Left kidney (tissue), 1 donor: ENCODE measurements at regions not wholly inside any gene's neighbourhood (a gene's known extent, or its start where the extent isn't known, plus 50 kb on each side); places are given as distances from the start of the nearest gene placed in this dataset.
A peak's percentile ranks its signal among the peaks of the same experiment; 100 is the strongest.

Experiments used
- DNase-seq: peaks from one replicate; pipeline ENCODE4 v3.0.0-alpha.2; 2013

GRCh38 chr17:77684803-77685798, 273.4 kb upstream of the TNRC6C start:
- DNase-seq = no peak

DNA sequence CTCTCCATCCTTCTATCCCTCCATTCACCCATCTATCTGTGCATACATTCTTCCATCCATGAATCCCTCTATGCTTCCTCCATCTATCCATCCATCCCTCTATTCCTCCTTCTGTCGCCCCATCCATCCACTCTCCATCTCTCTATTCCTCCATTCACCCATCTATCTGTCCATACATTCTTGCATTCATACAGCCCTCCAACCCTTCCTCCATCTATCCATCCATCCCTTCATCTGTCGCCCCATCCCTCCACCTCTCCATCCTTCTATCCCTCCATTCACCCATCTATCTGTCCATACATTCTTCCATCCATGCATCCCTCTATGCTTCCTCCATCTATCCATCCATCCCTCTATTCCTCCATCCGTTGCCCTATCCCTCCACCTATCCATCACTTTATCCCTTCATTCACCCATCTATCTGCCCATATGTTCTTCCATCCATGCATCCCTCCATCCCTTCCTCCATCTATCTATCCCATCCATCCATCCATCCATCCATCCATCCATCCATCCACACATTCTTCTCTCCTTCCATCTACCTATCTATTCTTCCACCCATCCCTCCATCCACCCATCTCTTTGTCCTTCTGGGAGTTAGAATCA, 272.5 kb upstream of the TNRC6C start:
- no peak for DNase-seq

DNA sequence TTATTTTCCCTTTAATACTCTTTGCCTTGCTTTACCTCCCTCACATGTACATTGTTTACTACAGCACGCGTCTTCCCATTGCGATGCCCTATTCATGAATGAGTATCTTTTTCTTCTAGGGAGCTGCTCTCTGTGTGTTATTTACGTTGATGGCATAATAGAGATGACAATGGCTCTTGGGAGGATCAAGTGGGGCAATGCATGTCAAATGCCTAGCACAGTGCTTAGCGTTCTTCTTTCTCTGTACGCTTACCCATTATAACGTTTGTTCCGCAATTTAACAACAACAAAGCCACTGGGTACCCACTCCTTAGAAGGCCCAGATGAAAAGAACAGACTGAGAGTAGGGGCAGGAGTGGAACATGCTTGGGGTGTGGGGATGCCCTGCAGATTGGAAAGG, 271.6 kb upstream of the TNRC6C start:
- DNase-seq = no peak

- no peak for DNase-seq
These were observed 271.1 kb upstream of the TNRC6C start for GRCh38 chr17:77687417-77687816.

DNA sequence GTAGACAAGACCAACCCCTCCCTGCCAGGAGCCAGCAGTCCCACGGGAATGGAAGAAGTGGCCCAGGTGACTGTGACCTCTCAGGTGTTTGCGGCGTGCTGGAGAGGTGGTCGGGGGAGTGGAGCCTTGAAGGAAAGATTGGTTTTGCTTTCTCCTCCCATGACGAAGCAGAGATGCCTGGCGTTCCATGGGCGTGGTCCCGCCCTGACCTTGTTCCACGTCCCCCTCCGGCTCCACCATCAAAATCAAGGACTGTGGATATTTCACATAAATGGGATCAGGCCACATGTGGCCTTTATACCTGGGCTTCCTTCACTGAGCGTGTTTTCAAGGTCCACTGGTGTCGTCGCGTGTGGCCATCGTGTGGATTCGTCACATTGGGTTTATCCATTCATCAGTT, 270.6 kb upstream of the TNRC6C start:
- DNase-seq = no peak

DNA sequence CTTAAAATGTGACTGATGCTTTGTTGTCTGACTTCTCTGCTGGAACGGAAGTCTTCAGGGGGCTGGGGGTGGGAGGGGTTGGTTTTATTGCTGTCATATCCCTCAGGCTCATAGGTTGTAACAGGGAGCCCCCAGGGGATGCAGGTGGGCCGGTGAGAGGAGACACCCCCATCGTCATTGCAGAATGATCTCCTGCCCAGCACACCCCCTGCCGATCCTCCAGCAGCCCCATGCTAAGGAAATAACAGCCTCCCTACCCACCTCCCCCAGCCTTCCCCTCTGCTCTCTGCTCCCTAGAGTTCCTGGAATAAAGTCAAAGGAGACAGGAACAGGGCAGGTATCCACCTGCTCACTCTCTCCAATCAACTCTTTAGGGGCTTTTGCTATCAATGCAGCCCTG, 270.1 kb upstream of the TNRC6C start:
- DNase-seq = no peak

DNA sequence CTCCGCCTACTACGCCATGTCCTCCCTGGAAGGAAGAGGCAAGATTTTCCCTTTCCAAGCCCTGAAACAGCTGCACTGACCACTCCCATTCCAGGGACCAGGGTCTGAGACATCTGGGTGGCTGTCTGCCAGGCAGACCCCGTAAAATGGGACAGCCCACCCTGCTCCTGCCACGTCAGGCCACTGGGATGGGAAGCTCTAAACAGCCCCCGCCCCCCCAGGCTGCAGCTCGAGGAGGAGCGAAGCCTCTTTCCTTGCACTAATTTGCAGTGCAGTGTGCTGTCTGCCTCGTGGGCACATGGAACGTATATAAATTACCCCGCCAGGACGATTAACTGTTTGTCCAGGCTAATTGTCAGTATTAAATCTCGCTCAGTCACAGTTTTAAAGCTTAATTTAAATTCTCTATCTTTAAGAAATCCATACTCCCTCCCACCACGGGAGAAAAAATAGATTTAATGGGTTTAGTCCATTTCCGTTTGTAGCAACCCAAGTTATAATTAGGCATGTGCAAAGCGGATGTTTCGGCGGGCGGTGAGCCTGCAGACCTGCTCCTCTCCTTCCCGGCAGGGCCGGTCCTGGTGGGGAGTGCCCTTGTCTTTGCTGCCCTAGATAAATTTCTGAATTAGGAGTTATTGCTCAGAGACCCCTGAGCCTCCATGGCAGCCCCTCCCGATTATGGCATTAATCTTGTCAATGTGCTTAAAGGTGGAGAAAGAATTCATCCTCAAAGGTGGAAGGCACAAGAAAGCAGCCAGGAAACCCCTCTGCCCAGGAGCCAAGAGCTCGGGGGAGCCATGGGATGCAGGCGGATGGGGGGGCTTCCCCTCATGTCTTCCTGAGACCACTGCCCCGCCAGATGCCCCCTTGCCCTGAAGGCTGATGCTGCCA, 268.0 kb upstream of the TNRC6C start:
- DNase-seq = peak; percentile 42

- DNase-seq = no peak
These were observed 267.1 kb upstream of the TNRC6C start for GRCh38 chr17:77691216-77692085.

GRCh38 chr17:77692571-77693161, 265.8 kb upstream of the TNRC6C start:
- DNase-seq = no peak

DNA sequence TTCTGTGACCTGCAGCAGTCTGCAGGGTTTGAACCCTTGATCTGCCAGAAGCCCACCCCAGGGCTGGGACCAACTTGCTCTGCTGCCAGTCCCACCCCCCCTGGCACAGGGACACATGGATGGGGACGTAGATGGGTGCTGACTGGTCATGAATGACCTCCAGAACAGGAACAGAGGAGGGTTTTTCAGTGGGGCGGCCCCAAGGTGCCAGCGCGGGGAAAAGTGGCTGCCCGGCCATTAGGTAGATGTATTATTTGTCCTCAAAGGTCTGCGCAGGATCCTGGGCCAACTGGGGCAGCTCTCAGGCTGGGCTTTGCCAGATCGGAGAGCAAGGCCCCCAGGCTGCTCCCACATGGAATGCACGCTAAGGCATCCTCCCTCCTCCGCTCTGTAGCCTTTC, 265.2 kb upstream of the TNRC6C start:
- no peak for DNase-seq

GRCh38 chr17:77693776-77694175, 264.7 kb upstream of the TNRC6C start:
- no peak for DNase-seq

DNA sequence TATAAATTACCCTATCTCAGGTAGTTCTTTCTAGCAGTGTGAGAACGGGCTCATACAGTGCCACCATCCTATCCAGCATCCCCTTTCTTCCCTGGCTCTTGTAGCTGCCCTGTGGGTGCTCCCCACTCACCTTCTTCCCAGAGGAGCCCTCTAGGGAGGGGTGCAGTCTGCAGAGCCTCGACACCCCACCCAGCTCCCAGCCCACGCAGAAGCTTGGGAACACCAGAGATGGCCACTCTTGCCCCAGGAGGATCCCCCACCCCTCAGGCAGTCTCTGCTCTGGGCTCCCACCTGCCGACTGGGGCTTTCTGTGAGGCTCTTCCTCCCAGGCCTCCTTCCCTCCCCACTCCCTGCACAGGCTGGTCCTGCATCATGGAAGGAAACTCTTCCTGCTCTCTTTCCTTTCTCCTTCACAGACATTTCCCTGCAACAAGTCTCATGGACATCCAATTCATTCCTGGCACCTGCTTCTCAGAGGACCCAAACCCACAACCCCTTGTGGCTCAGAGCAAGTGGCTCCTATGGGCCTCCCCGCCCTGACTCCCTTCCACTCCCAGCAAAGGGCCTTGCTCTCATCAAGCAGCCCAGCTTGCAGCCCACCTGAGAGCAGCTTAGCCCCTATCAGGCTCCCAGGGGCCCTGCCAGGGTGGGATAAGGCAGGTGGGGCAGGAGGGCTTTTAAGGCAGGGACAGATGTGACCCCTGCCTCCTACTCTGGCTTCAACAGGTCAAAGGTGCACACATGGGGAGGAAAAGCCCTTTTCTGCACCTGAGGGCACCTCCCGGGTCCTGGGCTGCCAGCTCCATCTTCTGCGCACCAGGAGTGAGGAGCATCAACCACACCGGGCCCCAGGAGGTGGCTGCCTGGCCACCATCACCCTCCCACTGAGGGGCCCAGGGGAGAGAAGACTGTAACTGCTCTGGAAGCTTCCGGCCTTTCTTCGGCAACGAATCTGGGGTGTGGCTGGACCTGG, 263.8 kb upstream of the TNRC6C start:
- no peak for DNase-seq

GRCh38 chr17:77695386-77695785, 263.1 kb upstream of the TNRC6C start:
- DNase-seq = no peak

DNA sequence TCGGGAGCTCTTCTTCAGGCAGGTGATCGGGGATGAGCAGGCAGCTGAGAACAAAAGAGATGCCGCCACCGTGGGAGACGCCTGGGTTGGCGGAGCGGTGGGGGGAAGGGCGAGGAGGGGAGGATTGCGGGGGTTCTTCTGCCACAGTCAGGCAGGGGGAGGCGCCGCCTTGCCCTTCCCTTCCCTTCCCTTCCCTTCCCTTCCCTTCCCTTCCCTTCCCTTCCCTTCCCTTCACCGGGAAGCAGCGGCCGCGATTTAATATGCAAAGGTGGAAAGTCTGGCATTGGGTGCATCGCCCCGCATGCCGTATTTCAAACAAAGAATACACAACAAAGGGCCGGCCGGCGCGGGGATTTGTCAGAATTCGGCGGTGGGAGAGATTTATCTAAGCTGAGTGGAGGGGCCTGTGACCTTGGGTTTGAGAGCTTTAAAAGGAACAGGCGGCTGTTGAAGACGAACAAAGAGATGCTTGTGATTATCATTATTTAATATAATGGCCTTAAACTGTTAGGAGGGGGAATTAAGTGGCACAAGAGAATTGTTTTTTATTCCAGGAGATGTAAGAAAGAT, 262.3 kb upstream of the TNRC6C start:
- DNase-seq = peak; percentile 36

DNA sequence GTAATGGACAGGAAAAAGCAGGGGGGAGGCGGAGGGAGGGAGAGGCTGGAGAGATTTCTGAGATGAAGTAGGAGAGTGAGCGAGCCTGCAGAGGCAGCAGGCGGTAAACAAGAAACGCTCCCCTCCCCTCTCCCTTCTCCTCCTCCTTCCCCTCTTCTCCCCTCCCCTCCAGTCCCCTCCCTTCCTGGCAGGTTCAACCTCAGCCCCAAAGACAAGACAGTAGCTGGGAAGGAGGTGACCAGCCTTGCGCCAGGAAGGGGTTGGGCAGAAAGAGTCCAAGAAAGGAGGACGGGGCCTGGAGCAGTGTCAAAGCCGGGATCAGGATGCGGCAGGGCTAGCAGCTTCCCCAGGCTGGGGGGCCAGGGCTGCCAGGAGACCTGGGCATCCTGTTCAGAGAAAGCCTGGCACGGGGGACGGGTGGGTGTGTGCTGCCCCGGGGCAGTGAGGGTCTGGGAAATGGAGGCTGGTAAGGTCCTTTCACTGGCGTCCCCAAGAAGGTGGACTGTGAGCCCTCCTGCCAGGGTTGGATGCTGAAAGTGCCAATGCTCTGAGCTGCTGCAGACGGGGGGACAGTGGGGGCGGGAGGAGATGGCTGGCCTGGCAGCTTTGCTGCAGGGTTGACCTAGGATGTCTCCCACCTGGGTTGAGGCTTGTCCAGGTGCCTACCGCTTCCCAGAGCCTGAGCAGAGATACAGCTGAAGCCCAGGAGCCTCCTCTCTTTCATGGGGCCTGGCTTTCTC, 261.6 kb upstream of the TNRC6C start:
- DNase-seq = no peak

- DNase-seq = no peak
These were observed 260.8 kb upstream of the TNRC6C start for GRCh38 chr17:77697480-77698400.

GRCh38 chr17:77698903-77699623, 259.4 kb upstream of the TNRC6C start:
- no peak for DNase-seq
